Nephron (organoid): ENCODE measurements at regions not wholly inside any gene's neighbourhood (a gene's known extent, or its start where the extent isn't known, plus 50 kb on each side); places are given as distances from the start of the nearest gene placed in this dataset.

Source experiments
- H3K27ac Mint-ChIP-seq, 3 experiments: 2 replicates each; pipeline ENCODE4 v1.8.0; 2020; ENCODE audit warnings: mixed read lengths in 3 of 3, mild to moderate bottlenecking in 2 of 3, moderate library complexity in 1 of 3
- H3K27me3 Mint-ChIP-seq: 2 replicates; pipeline ENCODE4 v1.8.0; 2021; ENCODE audit warnings: low read depth, mild to moderate bottlenecking, moderate library complexity, mixed read lengths
- H3K36me3 Mint-ChIP-seq: 2 replicates; pipeline ENCODE4 v1.8.0; 2020; ENCODE audit warnings: low read depth, mixed read lengths
- H3K4me1 Mint-ChIP-seq: 2 replicates; pipeline ENCODE4 v1.8.0; 2020; ENCODE audit warnings: mixed read lengths
- H3K4me3 Mint-ChIP-seq, 3 experiments: 2 replicates each; pipeline ENCODE4 v1.8.0; 2020; ENCODE audit warnings: mild to moderate bottlenecking in 3 of 3, mixed read lengths in 3 of 3, moderate library complexity in 2 of 3
- H3K9me3 Mint-ChIP-seq: 2 replicates; pipeline ENCODE4 v1.8.0; 2020; ENCODE audit warnings: mixed read lengths
- CTCF ChIP-seq, 3 experiments: fragments of 200-600 bp; sonication (generic); IDR thresholded peaks; one replicate each; pipeline ENCODE4 v1.5.0; 2021; ENCODE audit warnings: antibody characterized with exemption in 3 of 3; ENCODE audit not compliant: unreplicated experiment in 3 of 3

- TF ChIP-seq CTCF (IDR thresholded peaks at IDR 0.05; ENCODE audit: unreplicated experiment in 3 of 3), result no peak
- Mint-ChIP-seq H3K9me3 (no peaks in the 10 kb centered on the region), H3K36me3 (no peaks in the 10 kb centered on the region), H3K4me3 (no peak overlapping the region), H3K4me1 (no peaks in the 10 kb centered on the region), H3K27me3 (no peaks in the 10 kb centered on the region), H3K27ac (no peak overlapping the region)
Observed at GRCh38 chr1:186775881-186776560, 52.7 kb upstream of the PLA2G4A start.

GRCh38 chr1:186775036-186775435 is 53.7 kb upstream of the PLA2G4A start:
- H3K27me3 Mint-ChIP-seq, result no peaks in the 10 kb centered on the region
- no peak overlapping the region for H3K4me3 Mint-ChIP-seq
- no peaks in the 10 kb centered on the region for H3K9me3 Mint-ChIP-seq
- no peaks in the 10 kb centered on the region for H3K4me1 Mint-ChIP-seq
- no peak for TF ChIP-seq CTCF (IDR thresholded peaks at IDR 0.05; ENCODE audit: unreplicated experiment in 3 of 3)
- no peaks in the 10 kb centered on the region for H3K36me3 Mint-ChIP-seq
- peak overlapping the region in 2 of 3 experiments; percentile 38 to 49 for H3K27ac Mint-ChIP-seq

- Mint-ChIP-seq H3K27me3 (no peaks in the 10 kb centered on the region), H3K4me1 (no peaks in the 10 kb centered on the region), H3K36me3 (no peaks in the 10 kb centered on the region), H3K9me3 (no peaks in the 10 kb centered on the region), H3K27ac (no peak overlapping the region), H3K4me3 (no peak overlapping the region)
- no peak for TF ChIP-seq CTCF (IDR thresholded peaks at IDR 0.05; ENCODE audit: unreplicated experiment in 3 of 3)
Observed at GRCh38 chr1:186772228-186772627, 56.5 kb upstream of the PLA2G4A start.

GRCh38 chr1:186770421-186770820 is 58.3 kb upstream of the PLA2G4A start:
- Mint-ChIP-seq H3K27ac (no peak overlapping the region), H3K27me3 (no peaks in the 10 kb centered on the region), H3K9me3 (no peaks in the 10 kb centered on the region), H3K4me3 (no peak overlapping the region), H3K36me3 (no peaks in the 10 kb centered on the region), H3K4me1 (no peaks in the 10 kb centered on the region)
- no peak for TF ChIP-seq CTCF (IDR thresholded peaks at IDR 0.05; ENCODE audit: unreplicated experiment in 3 of 3)

- Mint-ChIP-seq H3K36me3 (no peaks in the 10 kb centered on the region), H3K4me1 (no peaks in the 10 kb centered on the region), H3K4me3 (no peak overlapping the region), H3K9me3 (no peaks in the 10 kb centered on the region), H3K27me3 (no peaks in the 10 kb centered on the region), H3K27ac (no peak overlapping the region)
- TF ChIP-seq CTCF (IDR thresholded peaks at IDR 0.05; ENCODE audit: unreplicated experiment in 3 of 3), result no peak
Observed at GRCh38 chr1:186768906-186769305, 59.8 kb upstream of the PLA2G4A start.

- no peaks in the 10 kb centered on the region for H3K9me3 Mint-ChIP-seq
- no peaks in the 10 kb centered on the region for H3K27me3 Mint-ChIP-seq
- no peak overlapping the region for H3K27ac Mint-ChIP-seq
- no peaks in the 10 kb centered on the region for H3K36me3 Mint-ChIP-seq
- H3K4me1 Mint-ChIP-seq, result no peaks in the 10 kb centered on the region
- no peak for TF ChIP-seq CTCF (IDR thresholded peaks at IDR 0.05; ENCODE audit: unreplicated experiment in 3 of 3)
- H3K4me3 Mint-ChIP-seq, result no peak overlapping the region
Observed at GRCh38 chr1:186765446-186765845, 63.3 kb upstream of the PLA2G4A start.
